ENCODE measurements at regions not wholly inside any gene's neighbourhood (a gene's known extent, or its start where the extent isn't known, plus 50 kb on each side); places are given as distances from the start of the nearest gene placed in this dataset.
"Not testable (repeated sequence)": the region's sequence is repeated elsewhere in the genome, so short reads cannot be mapped to it uniquely, and the experiment has no call there.

GRCh38 chr2:142827170-142827569, 50.3 kb upstream of the KYNU start:
- no peak for DNase-seq

GRCh38 chr2:142825861-142826260, 51.6 kb upstream of the KYNU start:
- DNase-seq = no peak

GRCh38 chr2:142824756-142825155, 52.7 kb upstream of the KYNU start:
- no peak for DNase-seq

- DNase-seq = no peak
Measured at GRCh38 chr2:142822190-142822589, 55.3 kb upstream of the KYNU start.

GRCh38 chr2:142819411-142819810, 58.1 kb upstream of the KYNU start:
- DNase-seq = no peak

- no peak for DNase-seq
Measured at GRCh38 chr2:142815375-142815774, 62.1 kb upstream of the KYNU start.

- no peak for DNase-seq
Measured at GRCh38 chr2:142813830-142814829, 63.3 kb upstream of the KYNU start.

- not testable (repeated sequence) for DNase-seq
Measured at GRCh38 chr2:142811644-142812043, 65.8 kb upstream of the KYNU start.

- DNase-seq = no peak
Measured at GRCh38 chr2:142805244-142805643, 72.2 kb upstream of the KYNU start.

- DNase-seq = no peak
Measured at GRCh38 chr2:142803158-142803557, 74.3 kb upstream of the KYNU start.

- DNase-seq = no peak
Measured at GRCh38 chr2:142796588-142796987, 80.9 kb upstream of the KYNU start.

- no peak for DNase-seq
Measured at GRCh38 chr2:142796161-142796560, 81.3 kb upstream of the KYNU start.

- DNase-seq = no peak
Measured at GRCh38 chr2:142794850-142795249, 82.6 kb upstream of the KYNU start.

GRCh38 chr2:142792328-142792727, 85.1 kb upstream of the KYNU start:
- DNase-seq = not testable (repeated sequence)

- no peak for DNase-seq
Measured at GRCh38 chr2:142791335-142791734, 86.1 kb upstream of the KYNU start.

GRCh38 chr2:142786918-142787702, 90.4 kb upstream of the KYNU start:
- no peak for DNase-seq

- no peak for DNase-seq
Measured at GRCh38 chr2:142782942-142783443, 94.5 kb upstream of the KYNU start.

- no peak for DNase-seq
Measured at GRCh38 chr2:142781146-142781545, 96.3 kb upstream of the KYNU start.

- no peak for DNase-seq
Measured at GRCh38 chr2:142778289-142778688, 99.2 kb upstream of the KYNU start.

GRCh38 chr2:142777742-142778141, 99.7 kb upstream of the KYNU start:
- no peak for DNase-seq

GRCh38 chr2:142769761-142770160, 107.7 kb upstream of the KYNU start:
- DNase-seq = no peak

- no peak for DNase-seq
Measured at GRCh38 chr2:142767847-142768246, 109.6 kb upstream of the KYNU start.

- no peak for DNase-seq
Measured at GRCh38 chr2:142758973-142759372, 118.5 kb upstream of the KYNU start.

GRCh38 chr2:142757111-142757510, 120.4 kb upstream of the KYNU start:
- DNase-seq = no peak
